Spleen (tissue), 7 donors: ENCODE measurements at regions not wholly inside any gene's neighbourhood (a gene's known extent, or its start where the extent isn't known, plus 50 kb on each side); places are given as distances from the start of the nearest gene placed in this dataset.

Experiments used
- CTCF ChIP-seq, 11 experiments: fragments of 200-600 bp in 7 of 11; fragments of 450-650 bp in 4 of 11; sonication (generic) in 4 of 11; IDR thresholded peaks in 8 of 11; conservative IDR thresholded peaks in 3 of 11; 1 replicate in 7 of 11; 2 replicates in 4 of 11; pipeline versions ENCODE4 v1.4.0 to v1.8.0; 2016 to 2021; ENCODE audit warnings: antibody characterized with exemption in 11 of 11, inconsistent platforms in 4 of 11, mild to moderate bottlenecking in 1 of 11
- POLR2AphosphoS5 ChIP-seq, 3 donors: sonication (generic); formaldehyde crosslinking; IDR thresholded peaks; one replicate each; pipeline ENCODE4 v1.5.1; 2017; ENCODE audit warnings: antibody characterized with exemption in 3 of 3
- donor health status: DM: no; HTN: no; CAD: no; lungs with moderate emphysema.
- donor health status: DM: no; HTN: no; CAD: no.
- donor health status: DM: no; HTN: no; CAD: no.

- no peak for TF ChIP-seq CTCF (IDR thresholded peaks at IDR 0.05 in 8 of 11, conservative IDR thresholded peaks at IDR 0.05 in 3 of 11)
- no peak for TF ChIP-seq POLR2AphosphoS5 (IDR thresholded peaks at IDR 0.05)
These were observed 374.8 kb upstream of the TRIB2 start for GRCh38 chr2:12341920-12342319.
